Rectal smooth muscle tissue (tissue), 1 donor: ENCODE measurements at regions not wholly inside any gene's neighbourhood (a gene's known extent, or its start where the extent isn't known, plus 50 kb on each side); places are given as distances from the start of the nearest gene placed in this dataset.

Experiments used
- H3K27ac ChIP-seq: one replicate; pipeline ENCODE4 v1.7.0; 2013; ENCODE audit warnings: low read depth, low read length, inconsistent platforms
- H3K27me3 ChIP-seq: one replicate; pipeline ENCODE4 v1.7.0; 2013; ENCODE audit warnings: low read length; ENCODE audit not compliant: control insufficient read depth, insufficient read depth
- H3K36me3 ChIP-seq: one replicate; pipeline ENCODE4 v1.7.0; 2013; ENCODE audit warnings: low read length; ENCODE audit not compliant: control insufficient read depth, insufficient read depth
- H3K4me1 ChIP-seq: one replicate; pipeline ENCODE4 v1.7.0; 2013; ENCODE audit warnings: low read length; ENCODE audit not compliant: control insufficient read depth, insufficient read depth
- H3K4me3 ChIP-seq: one replicate; pipeline ENCODE4 v1.7.0; 2013; ENCODE audit warnings: low read length
- H3K9ac ChIP-seq: one replicate; pipeline ENCODE4 v1.7.0; 2013; ENCODE audit warnings: low read length

DNA sequence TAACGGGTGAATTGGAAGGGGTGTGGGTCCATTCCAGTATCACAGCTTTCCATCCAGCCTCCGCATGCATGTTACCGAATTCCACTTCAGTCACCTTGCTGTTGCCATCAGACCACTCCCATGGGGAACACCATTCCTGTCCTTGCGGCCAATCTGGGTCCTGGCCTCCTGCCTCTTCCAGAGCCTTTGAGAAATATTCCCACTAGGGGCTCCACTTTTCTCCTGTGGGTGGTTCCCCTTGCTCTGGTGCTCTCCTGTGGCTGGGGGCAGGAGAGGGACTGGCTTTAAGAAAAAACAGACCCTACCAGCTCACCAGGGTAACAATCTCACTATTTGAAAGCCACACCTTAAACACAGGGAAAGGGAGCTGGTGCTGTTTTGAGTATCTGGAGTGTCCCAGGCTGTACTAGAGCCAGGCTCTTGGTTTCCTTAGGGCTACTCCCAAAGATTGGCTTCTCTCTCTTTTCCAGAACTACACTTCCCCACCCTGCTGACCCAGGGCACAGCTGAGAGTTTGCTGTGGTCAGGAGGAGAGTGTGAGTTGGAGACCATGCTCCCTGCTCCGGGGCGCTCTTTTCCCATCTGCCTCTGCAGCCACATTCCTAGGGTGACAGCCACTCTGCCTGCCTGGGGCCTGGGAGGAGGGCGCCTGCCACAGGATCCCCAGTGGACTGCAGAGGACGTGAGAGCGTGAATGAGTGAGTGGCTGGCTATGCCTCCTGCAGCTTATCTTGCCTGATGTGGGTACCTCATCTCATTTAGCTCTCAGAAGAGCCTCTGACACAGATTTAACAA lies 460.8 kb upstream of the HS6ST1 start:
- Histone ChIP-seq H3K4me3 (no peak overlapping the region), H3K27ac (no peak overlapping the region), H3K27me3 (no peaks in the 10 kb centered on the region), H3K36me3 (no peaks in the 10 kb centered on the region), H3K4me1 (no peaks in the 10 kb centered on the region), H3K9ac (no peak overlapping the region)

DNA sequence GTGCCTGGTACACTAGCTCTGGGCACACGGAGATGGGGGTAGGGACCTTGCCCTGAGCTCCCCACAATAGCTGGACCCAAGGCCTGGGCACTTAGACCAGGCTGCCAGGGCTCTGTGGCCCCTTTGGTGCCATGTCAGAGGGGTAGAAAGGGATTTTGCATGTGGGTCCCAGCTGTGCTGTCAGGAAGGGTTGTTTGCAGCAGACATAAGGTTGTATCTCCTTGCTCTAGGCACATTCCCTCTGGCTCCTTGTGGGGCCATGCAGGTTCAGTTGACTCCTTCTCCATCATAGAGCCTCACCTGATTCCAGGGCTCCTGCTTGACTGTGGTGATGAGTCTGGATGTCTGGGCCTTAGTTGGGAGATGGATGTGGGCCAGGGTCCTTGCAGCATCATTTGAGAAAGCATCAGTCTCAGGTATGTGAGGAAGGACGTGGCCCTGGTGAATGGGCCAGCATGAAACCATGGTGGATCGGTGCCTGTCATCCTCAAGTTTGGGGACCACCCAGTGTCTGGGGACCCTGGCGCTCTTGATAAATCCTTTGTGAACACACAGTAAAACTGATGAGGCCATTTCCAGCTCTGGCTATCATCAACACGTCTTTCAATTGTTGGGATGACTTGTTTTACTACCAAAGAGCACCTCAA lies 461.9 kb upstream of the HS6ST1 start:
- Histone ChIP-seq H3K27me3 (no peaks in the 10 kb centered on the region), H3K27ac (no peak overlapping the region), H3K9ac (no peak overlapping the region), H3K4me1 (no peaks in the 10 kb centered on the region), H3K36me3 (no peaks in the 10 kb centered on the region), H3K4me3 (no peak overlapping the region)

DNA sequence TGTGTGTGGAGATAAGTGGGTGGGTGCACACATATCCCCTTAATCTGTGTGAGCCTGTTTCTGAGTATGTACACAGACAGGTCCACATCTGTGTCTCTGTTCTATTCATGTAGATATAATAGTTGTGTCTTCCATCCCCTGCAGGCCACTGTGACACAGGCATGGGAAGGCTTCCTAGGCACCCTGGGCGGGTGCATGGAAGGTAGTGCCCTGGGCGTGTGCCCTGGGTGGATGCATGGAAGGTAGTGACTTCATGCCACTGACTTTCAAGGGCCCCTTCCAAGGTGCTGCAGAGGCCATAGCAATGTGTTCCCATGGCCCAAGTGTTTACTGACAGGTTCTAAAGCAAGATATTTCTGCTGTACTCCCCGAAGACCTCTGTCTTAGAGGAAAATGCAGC lies 462.5 kb upstream of the HS6ST1 start:
- Histone ChIP-seq H3K36me3 (no peaks in the 10 kb centered on the region), H3K4me3 (no peak overlapping the region), H3K27me3 (no peaks in the 10 kb centered on the region), H3K4me1 (no peaks in the 10 kb centered on the region), H3K27ac (no peak overlapping the region), H3K9ac (no peak overlapping the region)

DNA sequence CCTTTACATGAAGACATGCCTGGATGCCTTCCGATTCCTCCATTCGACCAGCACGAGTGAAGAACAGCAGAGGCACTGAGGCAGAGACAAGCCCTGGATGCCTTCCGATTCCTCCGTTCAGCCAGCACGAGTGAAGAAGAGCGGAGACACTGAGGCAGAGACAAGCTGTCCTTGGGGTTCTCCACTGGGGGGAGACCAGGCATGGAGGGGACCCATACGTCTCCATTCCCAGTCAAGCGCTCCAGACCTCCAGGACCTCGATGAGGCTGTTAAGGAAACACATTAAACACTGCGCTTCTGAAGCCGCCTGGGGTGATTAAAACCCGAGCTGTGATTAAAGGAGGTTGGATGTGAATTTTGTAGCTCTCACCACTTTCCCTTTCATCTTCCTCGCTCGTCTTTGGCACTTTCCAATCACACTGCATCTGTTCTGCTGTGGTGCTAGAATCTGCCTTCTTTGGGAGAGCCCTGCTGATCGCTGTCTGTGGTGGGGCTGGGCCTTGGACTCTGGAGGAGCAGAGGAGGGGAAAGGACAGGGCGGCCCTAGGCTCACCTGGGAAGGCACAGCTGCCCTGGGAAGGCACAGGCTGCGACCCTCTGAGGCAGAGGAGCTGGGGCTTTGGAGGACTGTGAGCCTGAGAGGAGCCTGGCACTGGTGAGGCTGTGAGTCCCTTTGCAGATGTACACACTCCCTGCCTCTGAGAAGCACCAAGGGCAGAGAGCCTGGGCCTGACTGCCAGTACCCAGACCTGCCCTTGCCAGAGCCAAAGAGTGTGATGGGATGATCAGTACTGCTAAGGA lies 463.1 kb upstream of the HS6ST1 start:
- H3K27ac ChIP-seq = no peak overlapping the region
- no peaks in the 10 kb centered on the region for H3K36me3 ChIP-seq
- no peaks in the 10 kb centered on the region for H3K4me1 ChIP-seq
- H3K4me3 ChIP-seq = no peak overlapping the region
- no peaks in the 10 kb centered on the region for H3K27me3 ChIP-seq
- no peak overlapping the region for H3K9ac ChIP-seq

DNA sequence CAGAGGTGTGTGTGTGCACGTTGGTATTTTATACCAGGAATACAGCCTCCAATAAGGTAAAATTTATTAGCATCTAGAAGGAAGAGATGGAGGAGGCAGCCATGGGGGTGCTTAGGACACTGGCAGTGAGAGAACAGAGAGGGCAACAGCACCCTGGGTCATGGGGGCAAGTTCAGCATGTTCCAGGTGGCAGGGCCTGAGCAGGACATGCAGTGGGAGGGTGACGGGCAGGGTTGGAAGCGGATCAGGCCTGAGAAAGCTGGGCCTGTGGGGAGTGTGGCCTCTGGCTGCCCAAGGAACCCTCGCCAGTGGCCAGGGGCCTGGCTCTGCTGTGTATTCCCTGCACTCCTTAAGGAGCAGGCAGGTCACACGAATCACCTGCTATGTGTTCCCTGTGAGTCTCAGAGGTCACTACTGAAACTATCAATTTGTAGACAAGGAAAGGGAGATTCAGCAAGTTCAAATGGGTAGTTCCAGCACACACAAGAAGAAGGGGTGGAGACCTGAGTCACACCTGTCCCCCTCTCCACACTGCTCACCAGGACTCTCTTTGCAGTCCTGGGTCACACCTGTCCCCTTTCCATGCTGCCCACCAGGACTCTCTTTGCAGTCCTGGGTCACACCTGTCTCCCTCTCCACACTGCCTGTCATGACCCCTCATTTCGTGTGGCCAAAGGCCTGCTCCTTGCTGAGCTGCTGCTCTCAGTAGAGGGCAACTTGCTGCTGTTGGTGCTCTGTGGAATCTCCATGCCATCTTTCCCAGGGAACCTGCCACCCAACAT lies 463.9 kb upstream of the HS6ST1 start:
- H3K27me3 ChIP-seq = no peaks in the 10 kb centered on the region
- H3K27ac ChIP-seq = no peak overlapping the region

DNA sequence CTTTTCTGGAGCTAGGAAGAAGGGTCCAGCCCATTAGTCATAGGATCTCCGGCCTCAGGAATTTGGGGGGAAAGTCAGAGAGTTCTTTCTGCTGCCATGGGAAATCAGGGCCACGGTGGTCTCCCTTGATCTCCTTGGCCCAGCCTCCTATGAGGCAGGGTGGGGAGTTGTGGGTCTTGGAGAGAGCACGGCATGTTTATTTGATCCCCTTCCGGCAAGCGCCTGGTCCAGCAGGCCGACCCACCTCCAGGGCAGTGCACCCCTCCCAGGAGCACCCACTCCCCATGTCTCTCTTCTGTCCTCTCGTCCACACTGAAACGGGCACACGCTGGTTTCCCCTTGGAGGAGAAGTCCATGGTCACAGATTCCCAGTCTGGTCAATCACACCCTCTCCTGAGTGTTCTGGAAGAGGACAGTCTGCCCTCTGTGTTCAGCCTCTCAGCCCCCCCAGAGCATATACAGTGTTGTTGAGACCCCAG lies 464.6 kb upstream of the HS6ST1 start:
- no peak overlapping the region for H3K9ac ChIP-seq
- H3K27me3 ChIP-seq = no peaks in the 10 kb centered on the region
- H3K36me3 ChIP-seq = no peaks in the 10 kb centered on the region
- H3K27ac ChIP-seq = no peak overlapping the region
- no peak overlapping the region for H3K4me3 ChIP-seq
- no peaks in the 10 kb centered on the region for H3K4me1 ChIP-seq

More for the DNA sequence above, 463.9 kb upstream of the HS6ST1 start:
- no peaks in the 10 kb centered on the region for H3K4me1 ChIP-seq
- no peak overlapping the region for H3K4me3 ChIP-seq
- no peaks in the 10 kb centered on the region for H3K36me3 ChIP-seq
- no peak overlapping the region for H3K9ac ChIP-seq

DNA sequence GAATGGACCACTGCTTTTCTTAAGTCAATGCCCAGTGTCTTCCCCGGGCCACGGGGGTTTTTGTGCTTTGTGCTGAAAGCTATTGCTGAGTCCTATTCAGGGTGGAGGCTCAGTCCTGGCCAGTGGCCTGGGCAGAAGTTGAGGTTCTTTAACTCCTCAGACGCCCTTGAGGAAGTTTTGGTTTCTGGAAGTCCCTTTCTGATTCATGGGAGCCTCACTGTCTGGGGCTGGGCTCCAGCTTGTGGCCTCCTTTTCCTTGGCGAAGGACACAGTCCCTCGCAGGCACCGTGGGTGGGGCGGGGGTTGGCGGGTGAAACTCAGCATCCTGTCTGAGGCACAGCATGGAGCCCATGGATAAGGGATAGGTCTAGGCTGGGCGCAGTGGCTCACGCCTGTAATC lies 465.2 kb upstream of the HS6ST1 start:
- Histone ChIP-seq H3K4me1 (no peaks in the 10 kb centered on the region), H3K9ac (no peak overlapping the region), H3K27me3 (no peaks in the 10 kb centered on the region), H3K4me3 (no peak overlapping the region), H3K27ac (no peak overlapping the region), H3K36me3 (no peaks in the 10 kb centered on the region)

DNA sequence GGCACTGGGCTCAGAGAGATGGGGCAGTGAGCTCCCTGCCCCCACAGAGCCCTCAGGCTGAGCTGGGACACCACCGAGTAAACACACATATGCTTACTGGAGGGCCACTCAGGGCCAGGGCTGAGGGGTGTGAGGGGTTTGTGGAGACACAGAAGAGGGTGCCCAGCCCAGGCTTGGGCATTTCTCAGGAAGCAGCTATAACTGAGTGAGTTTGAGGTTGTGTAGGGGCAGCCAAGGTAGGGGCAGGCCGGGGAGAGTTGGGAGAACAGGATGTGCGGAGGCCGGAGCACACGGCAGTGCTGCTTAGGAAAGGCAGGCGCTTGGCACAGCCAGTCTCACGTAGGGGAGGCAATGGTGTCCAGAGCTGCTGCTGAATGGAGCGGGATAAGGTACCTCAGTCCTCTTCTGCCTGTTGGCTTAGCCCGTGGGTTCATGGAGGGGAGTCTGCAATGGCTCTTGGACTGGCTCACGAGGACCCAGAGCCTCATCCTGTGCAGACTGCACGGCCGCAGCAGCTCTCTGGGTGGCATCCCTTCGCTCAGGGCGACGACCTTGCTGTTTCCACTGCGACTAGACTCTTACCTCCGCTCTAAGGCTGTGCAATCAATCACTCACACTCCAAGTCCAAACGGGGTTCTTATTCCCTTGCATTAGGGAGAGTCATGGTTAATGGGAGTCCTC lies 466.1 kb upstream of the HS6ST1 start:
- H3K9ac ChIP-seq = no peak overlapping the region
- H3K36me3 ChIP-seq = no peaks in the 10 kb centered on the region
- no peak overlapping the region for H3K4me3 ChIP-seq
- H3K27ac ChIP-seq = no peak overlapping the region
- H3K4me1 ChIP-seq = no peaks in the 10 kb centered on the region
- no peaks in the 10 kb centered on the region for H3K27me3 ChIP-seq

DNA sequence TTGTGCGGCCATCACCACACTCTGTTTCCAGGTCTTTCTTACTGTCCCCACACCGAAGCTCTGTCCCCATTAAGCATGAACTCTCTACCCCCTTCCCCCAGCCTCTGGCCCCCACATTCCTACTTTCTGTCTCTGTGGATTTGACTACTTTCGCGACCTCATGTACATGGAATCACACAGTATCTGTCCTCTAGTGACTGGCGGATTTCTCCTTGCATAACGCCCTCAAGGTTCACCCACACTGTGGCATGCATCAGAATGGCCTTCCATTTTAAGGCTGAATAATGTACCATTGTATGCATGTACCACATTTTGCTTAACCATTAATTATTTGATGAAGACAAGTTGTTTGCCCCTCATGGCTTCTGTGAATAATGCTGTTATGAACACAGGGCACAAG lies 467.6 kb upstream of the HS6ST1 start:
- no peak overlapping the region for H3K4me3 ChIP-seq
- H3K36me3 ChIP-seq = no peaks in the 10 kb centered on the region
- peaks cover 2% of the 10 kb centered on the region for H3K27me3 ChIP-seq
- no peak overlapping the region for H3K27ac ChIP-seq
- no peak overlapping the region for H3K9ac ChIP-seq
- no peaks in the 10 kb centered on the region for H3K4me1 ChIP-seq

DNA sequence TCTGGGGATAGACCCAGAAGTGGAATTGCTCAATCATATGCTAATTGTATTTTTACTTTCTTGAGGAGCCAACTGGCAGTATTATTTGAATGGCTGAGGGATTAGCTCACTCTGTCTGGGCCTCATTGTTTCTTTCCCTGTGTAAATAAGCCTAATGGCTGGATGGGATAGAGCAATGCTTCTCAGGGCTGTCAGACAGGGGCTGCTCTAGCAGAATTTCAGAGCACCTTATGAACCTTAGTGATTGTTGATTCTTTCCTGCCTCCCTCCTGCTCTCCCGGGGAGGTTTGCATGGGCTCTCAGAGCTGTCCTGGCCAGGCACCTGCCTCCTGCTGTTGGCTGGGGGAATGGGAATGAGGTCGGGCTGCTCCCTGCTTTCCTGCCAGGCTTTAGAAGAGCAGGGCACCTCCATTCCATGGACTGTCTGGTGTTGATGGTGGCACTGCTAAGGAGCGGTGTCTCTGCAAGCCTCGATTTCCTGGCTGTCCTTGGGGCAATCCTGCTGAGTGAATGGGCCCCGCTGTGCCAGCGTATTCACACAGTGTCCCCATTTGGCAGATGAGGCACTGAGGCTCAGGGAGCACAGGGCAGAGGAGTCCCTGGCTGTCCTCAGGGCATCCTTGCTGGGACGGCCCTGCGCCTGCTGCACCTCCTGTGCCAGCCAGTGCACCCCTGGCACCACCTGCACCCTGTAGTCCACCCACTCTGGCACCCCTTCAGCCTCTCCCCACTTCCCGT lies 468.2 kb upstream of the HS6ST1 start:
- H3K36me3 ChIP-seq = no peaks in the 10 kb centered on the region
- no peaks in the 10 kb centered on the region for H3K4me1 ChIP-seq
- H3K9ac ChIP-seq = no peak overlapping the region
- peaks cover 2% of the 10 kb centered on the region for H3K27me3 ChIP-seq
- no peak overlapping the region for H3K27ac ChIP-seq
- H3K4me3 ChIP-seq = no peak overlapping the region

DNA sequence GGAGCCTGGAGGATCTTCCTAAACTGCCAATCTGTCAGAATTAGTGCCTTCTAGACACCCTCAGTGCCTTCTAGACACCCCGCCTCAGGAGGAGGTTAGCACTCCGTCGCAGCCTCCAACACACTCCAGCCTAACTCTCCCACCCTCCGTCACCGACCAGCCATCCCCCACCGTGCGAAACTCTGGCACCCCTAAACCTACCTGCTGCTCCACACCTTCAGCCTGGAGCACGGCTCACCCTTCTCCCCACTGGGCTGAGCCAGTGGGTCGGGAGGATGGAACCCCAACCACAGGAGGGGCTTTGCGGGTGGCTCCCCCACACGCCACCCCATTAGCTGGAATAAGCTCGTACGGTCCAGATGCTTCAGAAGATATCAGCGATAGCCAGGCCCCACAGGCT lies 468.9 kb upstream of the HS6ST1 start:
- no peak overlapping the region for H3K9ac ChIP-seq
- no peaks in the 10 kb centered on the region for H3K4me1 ChIP-seq
- no peak overlapping the region for H3K4me3 ChIP-seq
- H3K36me3 ChIP-seq = no peaks in the 10 kb centered on the region
- peaks cover 2% of the 10 kb centered on the region for H3K27me3 ChIP-seq
- no peak overlapping the region for H3K27ac ChIP-seq
